SU-DHL-6 (cell line): ENCODE measurements at regions not wholly inside any gene's neighbourhood (a gene's known extent, or its start where the extent isn't known, plus 50 kb on each side); places are given as distances from the start of the nearest gene placed in this dataset.

Experiments
- H2AFZ ChIP-seq: fragments of 200-600 bp; sonication (generic); 2 replicates; pipeline ENCODE4 v1.6.1; 2014; ENCODE audit warnings: low read depth, mild to moderate bottlenecking, moderate library complexity, mixed read lengths, antibody characterized with exemption, low read length; ENCODE audit not compliant: severe bottlenecking
- H3F3A ChIP-seq: fragments of 200-600 bp; shearing (Covaris generic); 2 replicates; pipeline ENCODE4 v1.6.0; 2016; ENCODE audit warnings: antibody characterized with exemption, mild to moderate bottlenecking; ENCODE audit not compliant: insufficient read depth
- H3K27ac ChIP-seq: fragments of 200-600 bp; sonication (generic); 2 replicates; pipeline ENCODE4 v1.5.1; 2016; ENCODE audit warnings: low read depth, mild to moderate bottlenecking, low read length, moderate library complexity, mixed read lengths
- H3K27me3 ChIP-seq: fragments of 200-600 bp; sonication (generic), shearing (Covaris generic); 2 replicates; pipeline ENCODE4 v1.6.0; 2014; ENCODE audit warnings: mild to moderate bottlenecking, low read length
- H3K36me3 ChIP-seq: fragments of 200-600 bp; sonication (generic); 2 replicates; pipeline ENCODE4 v1.6.1; 2014; ENCODE audit warnings: mild to moderate bottlenecking, low read length, mixed read lengths
- H3K4me2 ChIP-seq: fragments of 300-600, 200-600 bp; shearing (Covaris generic), sonication (generic); 2 replicates; pipeline ENCODE4 v1.6.0; 2014; ENCODE audit warnings: low read length, low read depth, mild to moderate bottlenecking; ENCODE audit not compliant: poor library complexity, severe bottlenecking
- H3K4me3 ChIP-seq: fragments of 200-600 bp; sonication (generic); 2 replicates; pipeline ENCODE4 v1.5.1; 2014; ENCODE audit warnings: antibody characterized with exemption, low read length, mild to moderate bottlenecking, mixed read lengths; ENCODE audit not compliant: insufficient read depth, poor library complexity, severe bottlenecking
- H3K79me2 ChIP-seq: fragments of 200-600 bp; sonication (generic); 2 replicates; pipeline ENCODE4 v1.6.1; 2014; ENCODE audit warnings: mild to moderate bottlenecking, low read length, moderate library complexity; ENCODE audit not compliant: insufficient read depth
- H3K9ac ChIP-seq: fragments of 200-600 bp; sonication (generic); 2 replicates; pipeline ENCODE4 v1.7.0; 2014; ENCODE audit warnings: mild to moderate bottlenecking, low read length
- H3K9me2 ChIP-seq: fragments of 200-600 bp; sonication (generic); replicated peaks from 2 replicates; pipeline ENCODE4 v1.6.1; 2014; ENCODE audit warnings: low read length; ENCODE audit not compliant: insufficient read depth
- H3K9me3 ChIP-seq: fragments of 200-600 bp; sonication (generic); 2 replicates; pipeline ENCODE4 v1.6.1; 2014; ENCODE audit warnings: low read length, mixed read lengths; ENCODE audit not compliant: insufficient read depth
- H4K20me1 ChIP-seq: fragments of 200-600 bp; sonication (generic); 2 replicates; pipeline ENCODE4 v1.6.1; 2014; ENCODE audit warnings: low read depth, mild to moderate bottlenecking, antibody characterized with exemption, low read length, moderate library complexity, mixed read lengths
- CTCF ChIP-seq: fragments of 200-600 bp; sonication (generic); IDR thresholded peaks from one replicate; pipeline ENCODE4 v1.5.1; 2017; ENCODE audit warnings: antibody characterized with exemption, mild to moderate bottlenecking, low read length, moderate library complexity; ENCODE audit not compliant: insufficient read depth, poor library complexity, severe bottlenecking
- EZH2phosphoT487 ChIP-seq: fragments of 200-600 bp; sonication (generic), shearing (Covaris generic); conservative IDR thresholded peaks from 2 replicates; pipeline ENCODE4 v1.6.1; 2018; ENCODE audit warnings: mild to moderate bottlenecking, antibody characterized with exemption, low read length, moderate library complexity, mixed read lengths

- Histone ChIP-seq H3F3A (no peaks in the 10 kb centered on the region), H3K9me2 (no peaks in the 10 kb centered on the region), H3K36me3 (no peaks in the 10 kb centered on the region), H3K27me3 (no peaks in the 10 kb centered on the region), H3K4me2 (no peak overlapping the region), H3K9me3 (no peaks in the 10 kb centered on the region), H4K20me1 (no peaks in the 10 kb centered on the region), H3K79me2 (no peaks in the 10 kb centered on the region), H3K27ac (no peak overlapping the region), H3K4me3 (no peak overlapping the region), H2AFZ (no peak overlapping the region), H3K9ac (no peak overlapping the region)
- TF ChIP-seq EZH2phosphoT487 (no peak), CTCF (no peak)
Measured at GRCh38 chr6:23073821-23074220, 504.5 kb downstream of the HDGFL1 start.

- no peak overlapping the region for H2AFZ ChIP-seq
- TF ChIP-seq CTCF = no peak
- TF ChIP-seq EZH2phosphoT487 = no peak
Measured at GRCh38 chr6:23077772-23078171, 508.4 kb downstream of the HDGFL1 start.

GRCh38 chr6:23081701-23082100 lies 512.3 kb downstream of the HDGFL1 start:
- Histone ChIP-seq H3K9me3 (no peaks in the 10 kb centered on the region), H3K36me3 (no peaks in the 10 kb centered on the region), H3K27me3 (no peaks in the 10 kb centered on the region), H2AFZ (no peak overlapping the region), H3K79me2 (no peaks in the 10 kb centered on the region), H3K9ac (no peak overlapping the region), H3K4me2 (no peak overlapping the region), H3K27ac (no peak overlapping the region), H3F3A (no peaks in the 10 kb centered on the region), H4K20me1 (no peaks in the 10 kb centered on the region), H3K9me2 (no peaks in the 10 kb centered on the region), H3K4me3 (no peak overlapping the region)
- TF ChIP-seq CTCF (no peak), EZH2phosphoT487 (no peak)

More at GRCh38 chr6:23077772-23078171, 508.4 kb downstream of the HDGFL1 start:
- no peak overlapping the region for H3K27ac ChIP-seq
- no peaks in the 10 kb centered on the region for H3K9me2 ChIP-seq
- H3K79me2 ChIP-seq = no peaks in the 10 kb centered on the region
- no peaks in the 10 kb centered on the region for H4K20me1 ChIP-seq
- no peaks in the 10 kb centered on the region for H3K36me3 ChIP-seq
- no peak overlapping the region for H3K9ac ChIP-seq
- H3K4me2 ChIP-seq = no peak overlapping the region
- no peak overlapping the region for H3K4me3 ChIP-seq
- H3K9me3 ChIP-seq = no peaks in the 10 kb centered on the region
- H3F3A ChIP-seq = no peaks in the 10 kb centered on the region
- no peaks in the 10 kb centered on the region for H3K27me3 ChIP-seq
